HepG2 (cell line): ENCODE measurements at regions not wholly inside any gene's neighbourhood (a gene's known extent, or its start where the extent isn't known, plus 50 kb on each side); places are given as distances from the start of the nearest gene placed in this dataset.

Experiments used
- ATAC-seq: fragments of 200-7000 bp; cut with Tn5 transposase; 3 replicates; pipeline ENCODE4 v1.9.1; 2020; ENCODE audit warnings: mild to moderate bottlenecking, moderate library complexity
- BruUV-seq: library from RNA; stranded (reverse); fragments of 400-500 nt; replicated peaks from 2 replicates; lab custom pipeline; 2021; lab: Mats Ljungman, UMichigan
- CTCF ChIA-PET: fragments of 300-600 bp; formaldehyde crosslinking; extraction: SDS; loops from one replicate; lab custom pipeline; 2021; ENCODE audit warnings: low total read pairs, inconsistent platforms, low intra/inter-chr PET ratio; lab: Yijun Ruan, JAX
- POLR2A ChIA-PET: fragments of 350-600 bp; sonication (Branson Sonifier 250); formaldehyde crosslinking; loops from one replicate; lab custom pipeline; 2020; ENCODE audit warnings: antibody characterized with exemption, inconsistent platforms; lab: Yijun Ruan, JAX
- DNase-seq: peaks from one replicate; pipeline ENCODE4 v3.0.0-alpha.2; 2015; ENCODE audit warnings: low spot score
- FAIRE-seq: peaks from 3 replicates; lab custom pipeline; 2011; peaks lifted over from hg19 to GRCh38; lab: Jason Lieb, UNC
- H2AFZ ChIP-seq: one replicate; pipeline ENCODE4 v1.6.1; 2011; ENCODE audit warnings: low read length, inconsistent platforms
- H3K27ac ChIP-seq: fragments of 300-600 bp; 3 replicates; pipeline ENCODE4 v1.8.0; 2011; ENCODE audit warnings: mixed run types, mild to moderate bottlenecking, mixed read lengths, low read length, inconsistent platforms; ENCODE audit not compliant: insufficient read depth; ENCODE audit errors: extremely low read length
- H3K27me3 ChIP-seq, 2 experiments: fragments of 200-600 bp in 1 of 2; 2 replicates in 1 of 2; 3 replicates in 1 of 2; pipeline versions ENCODE4 v1.6.0 to v1.8.0; 2011; ENCODE audit warnings: low read length in 2 of 2, mild to moderate bottlenecking in 2 of 2, moderate library complexity in 2 of 2, inconsistent platforms in 1 of 2; ENCODE audit not compliant: insufficient read depth in 2 of 2, control insufficient read depth in 1 of 2
- H3K36me3 ChIP-seq, 2 experiments: fragments of 200-600 bp in 1 of 2; replicated peaks in 1 of 2; 2 replicates in 1 of 2; 3 replicates in 1 of 2; pipeline versions ENCODE4 v1.5.1 to v1.8.0; 2011; ENCODE audit warnings: low read length in 2 of 2, inconsistent platforms in 1 of 2; ENCODE audit not compliant: insufficient read depth in 2 of 2, control insufficient read depth in 1 of 2
- H3K4me1 ChIP-seq: 2 replicates; pipeline ENCODE4 v1.5.1; 2012; ENCODE audit warnings: low read length, inconsistent platforms; ENCODE audit not compliant: insufficient read depth
- H3K4me2 ChIP-seq: 2 replicates; pipeline ENCODE4 v1.6.0; 2011; ENCODE audit warnings: low read depth, low read length, inconsistent platforms
- H3K4me3 ChIP-seq, 3 experiments: fragments of 200-600 bp in 1 of 3; sonication (generic), shearing (Covaris generic) in 1 of 3; replicated peaks in 1 of 3; 2 replicates each; pipeline ENCODE4 v1.5.1; 2011 to 2016; ENCODE audit warnings: low read length in 3 of 3, inconsistent platforms in 2 of 3, low read depth in 2 of 3, mild to moderate bottlenecking in 2 of 3, control low read depth in 1 of 3, mixed read lengths in 1 of 3; ENCODE audit not compliant: insufficient read depth in 1 of 3
- H3K79me2 ChIP-seq: one replicate; pipeline ENCODE4 v1.6.1; 2011; ENCODE audit warnings: low read length, inconsistent platforms; ENCODE audit not compliant: insufficient read depth
- H3K9ac ChIP-seq: 2 replicates; pipeline ENCODE4 v1.6.0; 2011; ENCODE audit warnings: mild to moderate bottlenecking, low read depth, low read length, inconsistent platforms; ENCODE audit not compliant: insufficient read depth
- H3K9me3 ChIP-seq: 2 replicates; pipeline ENCODE4 v1.5.1; 2012; ENCODE audit warnings: mild to moderate bottlenecking, low read length
- H4K20me1 ChIP-seq: 2 replicates; pipeline ENCODE4 v1.6.0; 2011; ENCODE audit warnings: inconsistent platforms, mild to moderate bottlenecking, low read length, moderate library complexity; ENCODE audit not compliant: insufficient read depth
- GTF2F1 ChIP-seq: fragments of 150-350 bp; IDR thresholded peaks from 2 replicates; pipeline ENCODE4 v1.6.1; 2014; ENCODE audit warnings: low read length
- HES4 ChIP-seq: sonication (generic); formaldehyde crosslinking; IDR thresholded peaks from 2 replicates; pipeline ENCODE4 v1.9.0; 2021; ENCODE audit warnings: mild to moderate bottlenecking, missing genetic modification reagents, borderline replicate concordance
- ZNF569 ChIP-seq: sonication (generic); formaldehyde crosslinking; IDR thresholded peaks from 2 replicates; pipeline ENCODE4 v1.5.0; 2020; ENCODE audit warnings: mild to moderate bottlenecking, missing genetic modification reagents, moderate library complexity, borderline replicate concordance
- WGBS: methylation state at CpG from one replicate; pipeline ENCODE4 v1.1.6; 2017; ENCODE audit warnings: low lambda C conversion rate; 5-methylcytosine and 5-hydroxymethylcytosine counted together
- in situ Hi-C: cut with HindIII; loops from 2 replicates; pipeline ENCODE4 v1.10.0; 2017; ENCODE audit warnings: low pct_unique_long_range_greater_than_20kb; ENCODE audit not compliant: extremely low pct_ligation_motif_present
- intact Hi-C: fragments of 100-400 bp; cut with micrococcal nuclease; formaldehyde crosslinking; loops from one replicate; pipeline ENCODE4 v1.10.0; 2022; ENCODE audit not compliant: unreplicated experiment
- TF ChIP-seq, protein P1 (sequence below): sonication (generic); formaldehyde crosslinking; IDR thresholded peaks from 2 replicates; pipeline ENCODE4 v1.4.0; 2020; ENCODE audit warnings: missing genetic modification reagents
- TF ChIP-seq, protein P2 (sequence below): sonication (generic); formaldehyde crosslinking; IDR thresholded peaks from 2 replicates; pipeline ENCODE4 v1.4.0; 2020; ENCODE audit warnings: mild to moderate bottlenecking, low read depth, missing genetic modification reagents

DNA sequence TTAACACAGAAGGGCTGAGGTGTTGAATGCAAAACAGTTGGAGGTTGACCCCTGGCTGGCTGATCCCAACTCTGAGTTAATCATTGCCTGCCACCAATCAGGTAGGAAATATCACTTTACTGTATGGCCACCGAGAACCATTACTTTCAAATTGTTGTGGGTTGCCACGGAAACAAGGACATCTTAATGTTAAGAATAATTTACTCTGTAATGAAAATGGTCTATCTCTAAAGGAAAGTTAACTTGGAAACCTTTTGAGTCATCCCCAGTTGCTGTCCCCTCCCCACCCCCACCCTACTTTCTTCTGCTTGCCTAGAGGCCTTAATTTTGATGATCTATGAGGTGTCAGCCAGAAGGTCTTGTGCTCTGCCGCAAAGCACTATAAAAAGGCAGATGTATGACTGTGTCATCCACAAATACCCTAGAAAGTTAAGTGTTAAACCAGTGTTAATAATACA lies 78.7 kb upstream of the SNRK start:
- no peak for DNase-seq
- Histone ChIP-seq H3K9me3 (no peaks in the 10 kb centered on the region), H3K9ac (no peak overlapping the region), H4K20me1 (no peaks in the 10 kb centered on the region), H3K4me1 (no peaks in the 10 kb centered on the region), H3K4me3 (no peak overlapping the region), H3K36me3 (no peaks in the 10 kb centered on the region), H3K27ac (no peak overlapping the region), H2AFZ (no peak overlapping the region), H3K4me2 (no peak overlapping the region), H3K79me2 (no peaks in the 10 kb centered on the region), H3K27me3 (peaks cover 0 to 17% of the 10 kb centered on the region in 2 experiments; a peak in 1 of 5 replicates)
- no peak; the same call in 2 of the 3 replicates for ATAC-seq
- in situ Hi-C loops (no loop called here), intact Hi-C loops (no loop called here)
- POLR2A ChIA-PET = no interaction called here
- TF ChIP-seq GTF2F1 = no peak
- no peak for TF ChIP-seq ZNF569
- no peak for TF ChIP-seq HES4 (CRISPR knock-in tag)
- TF ChIP-seq, protein P1, sequence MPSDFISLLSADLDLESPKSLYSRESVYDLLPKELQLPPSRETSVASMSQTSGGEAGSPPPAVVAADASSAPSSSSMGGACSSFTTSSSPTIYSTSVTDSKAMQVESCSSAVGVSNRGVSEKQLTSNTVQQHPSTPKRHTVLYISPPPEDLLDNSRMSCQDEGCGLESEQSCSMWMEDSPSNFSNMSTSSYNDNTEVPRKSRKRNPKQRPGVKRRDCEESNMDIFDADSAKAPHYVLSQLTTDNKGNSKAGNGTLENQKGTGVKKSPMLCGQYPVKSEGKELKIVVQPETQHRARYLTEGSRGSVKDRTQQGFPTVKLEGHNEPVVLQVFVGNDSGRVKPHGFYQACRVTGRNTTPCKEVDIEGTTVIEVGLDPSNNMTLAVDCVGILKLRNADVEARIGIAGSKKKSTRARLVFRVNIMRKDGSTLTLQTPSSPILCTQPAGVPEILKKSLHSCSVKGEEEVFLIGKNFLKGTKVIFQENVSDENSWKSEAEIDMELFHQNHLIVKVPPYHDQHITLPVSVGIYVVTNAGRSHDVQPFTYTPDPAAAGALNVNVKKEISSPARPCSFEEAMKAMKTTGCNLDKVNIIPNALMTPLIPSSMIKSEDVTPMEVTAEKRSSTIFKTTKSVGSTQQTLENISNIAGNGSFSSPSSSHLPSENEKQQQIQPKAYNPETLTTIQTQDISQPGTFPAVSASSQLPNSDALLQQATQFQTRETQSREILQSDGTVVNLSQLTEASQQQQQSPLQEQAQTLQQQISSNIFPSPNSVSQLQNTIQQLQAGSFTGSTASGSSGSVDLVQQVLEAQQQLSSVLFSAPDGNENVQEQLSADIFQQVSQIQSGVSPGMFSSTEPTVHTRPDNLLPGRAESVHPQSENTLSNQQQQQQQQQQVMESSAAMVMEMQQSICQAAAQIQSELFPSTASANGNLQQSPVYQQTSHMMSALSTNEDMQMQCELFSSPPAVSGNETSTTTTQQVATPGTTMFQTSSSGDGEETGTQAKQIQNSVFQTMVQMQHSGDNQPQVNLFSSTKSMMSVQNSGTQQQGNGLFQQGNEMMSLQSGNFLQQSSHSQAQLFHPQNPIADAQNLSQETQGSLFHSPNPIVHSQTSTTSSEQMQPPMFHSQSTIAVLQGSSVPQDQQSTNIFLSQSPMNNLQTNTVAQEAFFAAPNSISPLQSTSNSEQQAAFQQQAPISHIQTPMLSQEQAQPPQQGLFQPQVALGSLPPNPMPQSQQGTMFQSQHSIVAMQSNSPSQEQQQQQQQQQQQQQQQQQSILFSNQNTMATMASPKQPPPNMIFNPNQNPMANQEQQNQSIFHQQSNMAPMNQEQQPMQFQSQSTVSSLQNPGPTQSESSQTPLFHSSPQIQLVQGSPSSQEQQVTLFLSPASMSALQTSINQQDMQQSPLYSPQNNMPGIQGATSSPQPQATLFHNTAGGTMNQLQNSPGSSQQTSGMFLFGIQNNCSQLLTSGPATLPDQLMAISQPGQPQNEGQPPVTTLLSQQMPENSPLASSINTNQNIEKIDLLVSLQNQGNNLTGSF (CRISPR knock-in tag) = no peak
- TF ChIP-seq, protein P2, sequence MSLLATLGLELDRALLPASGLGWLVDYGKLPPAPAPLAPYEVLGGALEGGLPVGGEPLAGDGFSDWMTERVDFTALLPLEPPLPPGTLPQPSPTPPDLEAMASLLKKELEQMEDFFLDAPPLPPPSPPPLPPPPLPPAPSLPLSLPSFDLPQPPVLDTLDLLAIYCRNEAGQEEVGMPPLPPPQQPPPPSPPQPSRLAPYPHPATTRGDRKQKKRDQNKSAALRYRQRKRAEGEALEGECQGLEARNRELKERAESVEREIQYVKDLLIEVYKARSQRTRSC (CRISPR knock-in tag) = no peak
- no TSS peak for BruUV-seq
- CTCF ChIA-PET = no interaction called here
- no peak for FAIRE-seq
- 3% methylated on average over 3 of the region's 3 CpGs for WGBS
